Stimulated activated CD4-positive, alpha-beta T cell treated with anti-CD3 and anti-CD28 coated beads, Interleukin-2, amount 100 ng/mL, for 48 hours (primary cell): ENCODE measurements at regions not wholly inside any gene's neighbourhood (a gene's known extent, or its start where the extent isn't known, plus 50 kb on each side); places are given as distances from the start of the nearest gene placed in this dataset.

Experiments
- DNase-seq, 2 donors: peaks; one replicate each; pipeline ENCODE4 v3.0.0-alpha.2; 2020

DNA sequence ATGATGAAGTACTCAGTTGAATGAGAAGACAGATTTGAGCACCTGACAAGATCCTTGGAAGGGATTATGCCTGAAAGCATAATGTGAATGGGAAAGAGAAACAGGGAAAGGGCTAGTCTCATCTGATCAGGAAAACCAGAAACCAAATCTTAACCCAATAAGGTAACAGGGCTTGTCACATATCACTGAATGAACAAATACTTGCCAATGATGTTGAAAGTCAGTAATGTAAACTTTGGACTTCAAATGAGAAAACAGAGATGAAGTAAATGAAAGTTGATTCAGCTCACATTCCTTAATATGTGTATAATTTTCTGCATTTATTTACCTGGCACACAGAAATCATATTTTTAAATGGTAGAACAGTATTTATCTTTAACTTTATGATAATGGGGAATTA lies 480.0 kb downstream of the KCTD12 start:
- DNase-seq: no peak

DNA sequence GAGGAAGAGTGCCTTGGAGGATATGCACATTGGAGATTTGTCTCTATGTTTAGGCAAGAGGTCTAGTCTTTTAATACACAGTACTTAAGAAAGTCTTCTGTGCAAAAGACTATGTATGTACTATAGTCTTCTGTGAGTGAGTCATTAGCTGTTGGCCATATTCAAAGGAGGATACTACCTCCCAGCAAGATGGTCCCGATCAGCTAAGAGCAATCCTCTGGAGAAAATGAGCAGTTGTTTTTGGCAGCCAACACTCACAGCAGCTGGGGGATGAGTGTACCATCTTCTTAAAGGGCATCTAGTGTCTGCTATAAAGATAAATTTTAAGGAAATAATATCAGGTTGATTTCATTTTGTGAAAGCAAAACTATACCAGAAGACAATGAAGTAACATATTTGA lies 487.8 kb downstream of the KCTD12 start:
- no peak for DNase-seq

DNA sequence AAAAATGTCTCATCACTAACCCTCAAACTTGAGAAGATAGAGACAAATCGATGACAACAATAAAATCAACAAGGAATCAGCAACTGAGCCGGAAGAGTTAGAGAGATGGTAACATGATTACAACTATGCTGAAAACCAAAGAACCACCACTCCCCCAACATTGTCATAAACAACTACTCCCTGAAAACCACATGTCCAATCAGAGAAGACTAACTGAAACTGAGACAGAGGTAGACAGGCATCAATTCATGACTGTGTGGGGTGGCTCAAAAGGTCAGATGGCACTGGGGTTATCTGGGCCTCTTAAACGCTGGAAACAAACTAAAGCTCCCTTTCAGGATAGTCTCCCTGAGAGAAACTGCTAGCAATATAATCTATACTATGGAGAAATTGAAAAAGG lies 488.8 kb downstream of the KCTD12 start:
- no peak for DNase-seq

DNA sequence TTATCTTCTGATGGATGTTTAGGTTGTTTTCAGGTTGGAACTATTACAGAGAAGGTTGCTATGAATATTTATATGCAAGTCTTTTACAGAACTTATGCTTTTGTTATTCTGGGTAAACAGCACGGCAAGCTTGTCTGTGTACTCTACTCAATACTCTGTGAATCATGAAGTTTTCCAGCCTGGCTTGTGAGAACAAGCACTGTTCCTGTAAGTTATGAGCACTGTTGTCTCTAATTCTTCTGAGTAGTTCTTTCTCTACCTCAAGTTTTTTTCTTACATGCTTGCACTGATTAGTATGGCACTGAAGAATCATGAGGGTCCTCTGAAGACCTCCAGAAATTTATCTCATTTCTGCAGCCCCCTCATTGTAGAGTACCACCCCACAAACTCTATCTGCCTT lies 496.9 kb downstream of the KCTD12 start:
- no peak for DNase-seq

DNA sequence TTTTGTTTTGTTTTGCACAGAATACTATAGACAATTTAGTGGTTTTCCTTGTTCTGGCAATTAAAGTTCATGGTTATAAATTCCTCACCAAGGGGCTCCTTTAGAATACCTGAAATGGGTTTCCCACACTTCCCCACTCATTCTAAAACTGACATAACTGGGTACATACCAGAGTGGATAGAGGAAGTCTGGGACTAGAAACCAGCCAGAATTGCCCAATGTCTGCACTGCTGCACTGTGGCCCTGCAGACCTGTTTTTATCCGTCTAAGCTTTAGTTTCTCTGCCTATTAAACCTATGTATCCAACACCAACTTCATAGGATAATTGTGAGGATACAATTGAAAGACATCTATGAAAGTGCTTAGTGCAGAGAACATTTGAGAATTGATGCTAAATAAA lies 498.6 kb downstream of the KCTD12 start:
- no peak for DNase-seq

DNA sequence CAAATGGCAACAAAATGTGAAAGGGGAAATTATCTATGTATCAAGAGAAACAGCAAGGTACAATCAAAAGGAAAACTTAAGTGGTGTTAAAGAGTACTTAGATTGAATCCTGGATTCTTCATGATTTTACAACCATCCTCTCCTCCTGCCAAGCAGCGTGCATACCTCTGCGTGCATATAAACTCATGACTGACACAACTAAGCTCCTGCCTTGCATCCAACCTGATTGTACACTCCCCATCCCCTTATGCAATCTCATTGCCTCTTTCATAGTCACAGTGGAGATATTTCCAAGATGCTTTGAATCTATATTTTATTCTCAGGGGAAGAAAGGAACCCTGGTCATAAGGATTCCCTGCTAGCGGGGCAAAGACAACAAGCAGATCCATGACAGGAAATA lies 499.9 kb downstream of the KCTD12 start:
- DNase-seq: no peak

DNA sequence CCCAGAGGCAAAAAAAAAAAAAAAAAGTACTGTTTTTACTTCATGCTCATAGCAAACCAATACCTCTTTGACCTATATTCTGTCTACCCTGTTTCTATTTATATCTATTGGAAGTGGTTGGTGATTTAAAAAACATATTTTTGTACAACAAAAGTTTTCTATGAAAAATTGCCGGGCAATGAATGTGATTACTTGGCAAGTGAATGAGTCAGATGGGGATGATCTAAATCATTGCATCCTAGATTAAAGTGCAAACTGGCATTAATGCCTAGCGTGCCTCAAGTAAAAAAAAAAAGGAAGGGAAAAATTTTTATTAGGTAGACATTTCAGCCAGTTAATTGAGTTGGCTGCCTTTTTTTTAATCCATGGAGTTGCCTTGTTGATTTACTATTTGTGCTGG lies 500.6 kb downstream of the KCTD12 start:
- DNase-seq: no peak

DNA sequence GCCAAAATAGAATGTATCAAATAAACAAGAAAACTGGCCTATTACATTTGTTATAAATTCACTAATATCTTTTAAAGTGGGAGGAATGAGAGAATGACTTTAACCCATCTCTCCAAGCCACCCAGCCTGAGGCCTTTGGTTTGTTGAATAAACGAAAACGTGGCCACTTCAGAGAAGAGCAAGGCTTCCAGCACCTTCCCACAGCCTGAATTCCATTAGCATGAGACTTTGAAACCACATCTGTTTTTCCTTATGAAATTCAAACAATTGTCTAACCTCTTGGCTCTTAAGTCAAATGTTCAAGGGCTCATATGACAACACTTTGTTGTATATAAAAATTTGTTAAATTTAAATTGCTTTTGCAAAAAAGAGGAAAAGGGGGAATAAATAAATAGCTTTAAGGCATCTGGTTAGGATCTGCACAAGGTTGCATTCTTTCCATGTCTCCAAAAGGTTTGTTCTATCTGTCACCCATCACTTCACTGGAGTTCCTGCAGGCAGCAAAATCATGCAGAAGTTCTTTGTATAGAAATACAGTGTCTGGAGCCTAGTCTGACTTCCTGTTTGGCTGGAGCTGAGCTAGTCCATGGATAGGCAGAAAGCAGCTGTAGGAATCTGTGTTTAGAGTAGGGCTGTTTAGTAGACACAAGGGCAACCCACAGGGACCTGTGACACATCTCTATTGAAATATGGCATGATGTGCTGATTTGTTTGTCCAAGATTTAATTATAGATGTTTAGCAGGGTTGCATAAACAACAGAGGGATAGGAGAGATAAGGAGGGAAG lies 502.3 kb downstream of the KCTD12 start:
- DNase-seq: no peak

DNA sequence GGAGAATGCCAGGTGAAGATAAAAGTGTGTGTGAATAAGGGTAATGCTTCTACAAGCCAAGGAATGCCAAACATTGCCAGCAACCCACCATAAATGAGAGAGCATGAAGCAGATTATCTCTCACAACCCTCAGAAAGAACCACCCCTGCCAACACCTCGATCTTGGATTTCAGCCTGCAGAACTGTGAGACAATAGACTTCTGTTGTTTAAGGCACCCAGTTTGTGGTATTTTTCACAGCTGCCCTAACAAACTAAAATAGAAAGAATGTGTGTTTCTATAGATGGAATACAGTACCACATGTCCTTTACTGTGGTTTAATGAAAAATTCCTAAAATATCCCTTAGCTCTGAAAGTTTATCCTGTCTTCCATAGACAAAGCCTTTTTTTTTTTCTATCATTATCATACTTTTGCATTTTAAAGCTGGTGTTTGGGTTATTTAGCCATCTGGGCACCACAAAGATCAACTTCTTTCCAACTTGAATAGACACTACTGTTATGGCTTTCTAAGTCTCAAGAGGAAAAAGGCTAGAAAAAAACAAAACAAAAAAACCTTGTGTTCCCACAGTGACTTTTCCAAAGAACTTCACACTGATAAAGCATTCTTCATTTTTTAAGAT lies 505.6 kb downstream of the KCTD12 start:
- no peak for DNase-seq

DNA sequence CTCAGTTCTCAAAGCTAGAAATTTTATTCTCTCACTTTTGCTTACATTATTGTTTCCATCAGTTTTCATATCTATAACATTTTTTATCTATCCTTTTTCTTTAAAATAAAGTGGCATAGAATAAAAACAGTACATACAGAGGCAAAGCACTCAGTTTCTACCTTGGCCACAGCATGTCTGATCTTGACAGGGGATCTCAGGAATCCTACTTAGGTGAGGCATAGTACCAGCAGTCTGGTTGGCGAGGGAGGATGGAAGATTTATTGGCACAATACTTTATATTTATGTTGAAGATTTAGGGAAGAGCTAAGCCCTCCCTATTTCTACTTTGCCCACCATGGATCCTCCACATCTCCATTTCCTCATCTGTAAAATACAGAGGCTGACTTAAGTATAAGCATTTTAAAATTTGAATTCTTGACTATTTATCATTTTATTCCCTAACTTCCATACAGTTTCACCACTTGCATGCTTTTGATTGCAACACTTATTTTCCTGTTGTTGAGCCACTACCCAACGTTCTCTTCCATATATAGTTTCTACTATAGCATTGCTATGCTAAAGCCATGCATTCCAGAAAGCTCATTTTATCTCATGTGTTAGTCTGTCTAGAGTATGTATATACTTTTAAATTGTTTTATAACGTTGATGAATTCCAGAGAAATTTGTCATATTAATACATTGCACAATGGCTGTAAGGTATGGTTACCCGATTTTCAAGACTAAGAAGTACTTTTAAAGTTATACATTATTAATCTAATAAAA lies 506.7 kb downstream of the KCTD12 start:
- DNase-seq: no peak

DNA sequence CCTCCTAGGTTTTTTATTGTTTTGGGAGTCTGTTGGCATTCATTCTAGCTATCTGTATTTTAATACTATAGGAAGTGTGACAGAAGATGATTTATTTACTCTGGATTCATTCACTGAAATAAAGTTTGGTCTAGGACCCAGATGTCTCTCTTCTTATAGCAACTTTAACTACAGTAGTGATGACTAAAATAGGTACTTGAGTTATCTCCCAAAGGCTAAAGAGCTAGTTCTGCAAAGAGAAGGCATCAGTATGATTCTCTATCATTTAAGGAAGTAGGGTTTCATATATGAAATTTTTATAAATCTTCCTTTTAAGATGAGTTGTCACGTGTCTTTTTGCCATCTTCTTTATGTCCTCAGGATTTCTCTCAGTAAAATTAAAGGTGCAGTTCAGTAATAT lies 507.4 kb downstream of the KCTD12 start:
- no peak for DNase-seq

DNA sequence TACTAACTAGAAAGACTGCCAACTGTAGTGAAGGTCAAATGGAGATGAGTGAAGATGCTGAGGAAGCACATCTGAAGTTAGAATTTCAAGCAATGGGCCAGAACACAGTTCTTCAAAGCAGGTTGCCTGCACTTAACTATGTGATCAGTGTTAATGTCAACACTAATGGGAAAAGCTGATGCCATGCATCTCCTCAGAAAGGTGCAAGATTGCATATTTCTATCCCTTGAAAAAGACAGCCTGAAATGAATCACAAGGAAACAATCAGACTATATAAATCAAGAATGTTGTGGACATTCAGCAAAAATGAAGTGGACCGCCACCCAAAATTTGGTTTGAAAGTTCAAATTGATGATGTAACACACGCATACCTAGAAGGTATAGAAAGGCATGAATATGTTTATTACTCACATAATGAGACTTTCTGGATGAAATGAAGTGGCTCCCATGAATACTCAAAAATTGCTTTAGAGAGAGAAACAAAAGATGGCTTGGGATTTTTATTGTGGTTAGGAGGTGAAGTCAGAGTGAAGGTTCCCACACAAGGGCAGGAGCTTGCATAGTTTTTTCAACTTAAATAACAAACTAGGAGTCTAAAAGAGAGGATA lies 522.4 kb downstream of the KCTD12 start:
- DNase-seq: no peak

DNA sequence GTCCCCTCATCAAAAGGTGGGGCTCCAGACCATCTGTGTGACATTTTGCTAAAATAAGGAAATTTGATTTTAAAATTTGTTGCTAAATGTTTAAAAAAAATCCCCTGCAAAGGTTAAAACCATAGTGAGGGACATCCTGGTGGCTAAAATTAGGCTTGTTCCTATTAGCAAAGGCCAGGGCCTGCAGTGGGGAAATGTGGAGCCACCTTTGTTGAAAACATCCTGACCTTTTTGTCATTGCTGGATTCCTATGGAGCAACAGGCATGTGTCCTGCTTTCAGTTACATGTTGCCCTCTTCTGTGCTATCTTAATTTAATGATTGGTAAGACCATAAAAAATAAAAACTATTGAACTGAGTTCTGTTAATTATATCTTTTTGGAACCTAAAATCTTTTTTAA lies 524.3 kb downstream of the KCTD12 start:
- DNase-seq: no peak

DNA sequence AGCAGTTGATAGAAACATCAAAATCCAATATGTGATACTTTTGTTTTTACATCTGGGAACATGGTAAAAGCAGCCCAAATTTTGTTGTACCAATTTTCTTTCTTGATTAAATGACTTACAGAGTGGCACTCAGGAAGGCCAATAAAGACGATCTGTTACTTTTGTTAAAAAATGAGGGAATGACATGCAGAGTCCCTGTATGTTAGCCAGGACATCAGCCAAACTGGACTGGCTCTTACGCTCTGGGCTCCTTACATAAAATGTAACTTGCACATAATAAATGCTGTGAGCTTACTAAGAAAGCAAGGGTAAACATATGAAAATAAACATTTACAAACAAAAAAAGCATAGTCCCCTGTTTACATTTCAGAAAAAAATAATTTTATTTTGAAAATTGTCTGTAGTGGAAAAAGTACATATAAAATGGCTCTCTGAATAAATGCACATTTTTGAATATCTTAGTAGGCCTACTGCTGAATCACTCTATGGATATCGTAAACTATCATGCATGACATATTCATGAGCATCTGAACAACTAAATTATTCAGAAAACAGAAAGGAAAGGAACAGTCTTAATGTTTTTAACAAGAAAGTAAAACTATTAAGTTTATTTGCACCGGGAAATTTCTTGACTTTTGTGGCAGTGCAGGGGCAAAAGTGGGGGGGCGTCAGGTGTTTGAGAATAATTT lies 534.5 kb downstream of the KCTD12 start:
- DNase-seq: no peak

DNA sequence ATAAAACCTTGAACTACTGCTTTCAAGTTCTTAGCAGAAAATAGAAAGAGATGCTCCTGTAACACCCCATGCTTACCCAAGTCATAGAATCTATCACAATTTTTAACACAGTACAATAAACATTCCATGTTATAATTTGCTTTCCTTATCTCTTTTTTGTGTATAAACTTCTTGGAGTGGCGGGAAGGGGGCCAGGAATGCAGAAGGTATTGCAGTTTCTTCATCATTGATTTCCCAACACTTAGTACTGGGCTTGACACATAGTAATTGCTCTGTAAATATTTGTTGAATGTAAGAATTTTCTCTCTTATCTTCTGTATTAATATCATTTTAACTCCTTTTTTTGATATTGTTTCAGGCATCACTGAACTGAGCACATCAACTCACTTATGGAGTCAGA lies 535.8 kb downstream of the KCTD12 start:
- no peak for DNase-seq

DNA sequence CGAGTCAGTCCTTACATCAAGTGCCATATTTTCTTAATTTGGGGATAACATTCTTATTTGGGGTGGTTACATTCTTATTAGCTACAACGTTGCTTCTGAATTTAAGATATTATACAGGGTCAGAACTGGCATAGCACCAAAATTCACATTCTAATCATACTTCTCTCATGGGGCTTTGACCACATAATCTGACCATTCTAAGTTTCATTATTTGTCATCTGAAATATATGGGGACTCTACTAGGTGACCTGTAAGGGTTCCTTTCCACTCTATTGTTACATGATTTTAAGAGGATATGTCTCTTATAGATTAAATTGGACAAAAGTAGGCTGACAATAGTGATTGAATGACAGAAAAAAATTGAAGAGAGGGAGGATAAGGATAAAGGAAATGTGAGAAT lies 536.5 kb downstream of the KCTD12 start:
- DNase-seq: no peak

DNA sequence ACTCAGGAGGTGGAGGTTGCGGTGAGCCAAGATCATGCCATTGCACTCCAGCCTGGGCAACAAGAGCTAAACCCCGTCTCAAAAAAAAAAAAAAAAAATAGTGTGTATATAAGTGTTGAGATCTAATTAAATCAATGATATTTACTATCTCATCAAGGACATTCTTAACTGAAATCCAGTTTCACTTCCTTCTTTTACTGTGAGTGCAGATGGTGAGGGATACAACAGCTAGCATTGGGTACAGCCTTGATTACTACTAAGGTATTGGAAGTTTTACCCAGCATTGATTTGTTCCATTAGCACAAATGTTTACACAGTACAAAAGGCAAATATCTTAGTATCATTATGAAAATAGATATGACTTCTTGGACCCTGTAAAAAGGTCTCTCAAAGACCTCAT lies 546.6 kb downstream of the KCTD12 start:
- DNase-seq: no peak

DNA sequence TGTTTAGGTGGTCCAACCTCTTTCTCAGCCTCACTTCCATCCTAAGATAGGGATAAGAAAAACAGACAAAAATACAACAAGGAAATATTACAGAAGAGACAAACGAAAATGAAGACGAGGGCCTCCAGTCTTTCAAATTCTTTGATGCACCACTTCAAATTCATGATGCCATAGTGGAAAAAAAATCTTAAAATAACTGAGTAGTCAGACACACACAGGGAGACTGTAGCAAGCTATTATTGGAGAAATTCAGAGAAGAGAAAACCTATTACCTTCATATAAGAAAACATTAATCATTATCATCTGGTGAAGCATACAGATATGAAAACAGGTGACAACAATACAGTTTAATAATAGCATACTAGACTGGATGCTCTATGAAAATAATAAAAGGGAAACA lies 548.2 kb downstream of the KCTD12 start:
- DNase-seq: no peak

DNA sequence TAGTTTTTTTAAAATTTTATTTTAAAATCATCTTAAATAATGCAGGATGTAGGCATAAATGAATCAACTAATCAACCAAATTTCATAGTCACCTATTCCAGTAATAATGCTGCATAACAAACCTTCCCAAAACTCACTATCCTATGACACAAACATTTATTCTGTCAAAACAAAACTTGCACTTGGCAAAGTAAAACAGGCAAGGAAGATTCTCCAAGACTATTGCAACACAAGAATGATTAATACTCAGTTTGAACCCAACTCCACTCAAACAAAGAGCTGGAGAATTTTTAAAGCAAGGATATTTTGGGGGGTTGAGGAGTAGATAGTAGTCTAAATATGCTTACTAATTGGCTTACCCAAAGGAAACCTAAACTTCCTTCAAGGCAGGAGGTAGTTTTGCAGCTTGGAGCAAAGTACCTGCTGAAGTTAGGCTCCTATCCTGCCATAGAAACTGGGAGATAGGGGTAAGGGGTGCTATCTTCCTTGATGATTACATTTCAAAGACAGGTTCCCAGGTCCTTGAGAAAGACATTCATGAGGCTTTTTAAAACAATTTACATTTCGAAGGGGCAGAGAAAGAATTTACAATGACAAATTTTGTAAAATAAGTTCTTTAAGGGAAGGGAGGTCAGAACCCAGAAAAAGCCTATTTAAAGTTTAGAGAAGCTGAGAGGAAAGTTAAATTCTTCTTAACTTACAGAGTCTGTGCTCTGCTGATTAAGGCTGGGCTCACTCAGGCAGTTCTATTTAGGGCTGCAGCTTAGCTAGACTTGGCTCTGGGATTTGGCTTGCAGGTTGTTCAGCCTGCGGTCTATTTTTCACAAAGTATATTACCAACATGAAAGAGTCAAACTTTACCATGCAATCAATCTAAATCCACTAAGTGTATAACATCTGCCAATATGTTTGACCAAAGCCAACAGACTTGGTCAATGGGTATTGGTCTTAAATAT lies 549.0 kb downstream of the KCTD12 start:
- no peak for DNase-seq

DNA sequence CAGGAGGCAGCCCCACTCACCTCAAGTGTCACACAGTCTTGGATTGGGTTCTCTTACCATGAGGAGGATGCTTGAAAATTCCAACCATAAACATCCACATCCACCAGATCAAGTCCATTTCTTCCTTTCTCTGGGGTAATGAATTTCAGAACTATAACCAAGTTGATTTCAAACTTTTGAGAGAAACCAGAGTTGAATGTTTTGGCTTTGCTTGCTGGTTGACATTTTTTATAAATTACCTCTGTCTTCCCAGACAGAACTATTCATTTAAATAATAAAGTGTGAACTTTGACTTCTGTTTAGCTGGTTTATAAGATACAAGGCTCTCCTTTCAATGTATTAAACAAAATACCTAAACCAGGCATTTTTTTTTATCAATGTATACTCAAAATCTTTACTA lies 550.7 kb downstream of the KCTD12 start:
- no peak for DNase-seq

DNA sequence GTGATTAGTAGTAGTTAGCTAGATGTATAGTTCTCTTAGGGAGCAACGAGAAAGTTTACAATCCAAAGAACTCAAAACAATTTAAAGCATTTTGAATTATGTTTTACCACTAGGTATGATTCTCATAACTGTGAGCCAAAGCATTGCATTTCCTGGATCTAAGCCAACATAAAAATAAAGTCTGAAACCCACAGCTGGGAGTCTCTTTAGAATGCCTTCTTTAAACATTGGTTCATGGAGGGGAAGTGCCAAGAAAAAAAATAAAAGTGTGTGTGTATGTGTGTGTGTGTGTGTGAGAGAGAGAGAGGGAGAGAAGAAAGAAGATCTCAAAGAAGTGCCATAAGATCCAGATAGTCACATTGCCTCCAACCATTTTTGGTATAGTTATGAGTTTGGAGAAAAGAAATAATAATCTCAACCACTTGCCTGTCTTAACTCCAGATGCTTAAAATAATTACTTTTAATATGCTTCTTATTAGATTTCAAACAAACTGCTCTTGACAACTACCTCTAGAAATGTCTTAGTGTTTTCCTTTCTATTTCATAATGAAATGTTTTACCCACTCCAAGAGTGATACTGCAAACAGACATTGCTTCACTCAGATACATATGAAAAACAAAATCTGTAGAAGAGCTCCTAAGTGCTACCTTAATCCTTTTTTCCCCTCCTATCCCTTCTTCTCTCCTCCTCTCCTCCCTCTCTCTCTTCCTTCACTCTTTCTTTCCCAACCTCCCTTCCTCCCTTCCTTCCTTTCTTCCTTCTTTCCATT lies 554.1 kb downstream of the KCTD12 start:
- DNase-seq: no peak
